IMR-90 (cell line): ENCODE measurements at regions not wholly inside any gene's neighbourhood (a gene's known extent, or its start where the extent isn't known, plus 50 kb on each side); places are given as distances from the start of the nearest gene placed in this dataset.
A peak's percentile ranks its signal among the peaks of the same experiment; 100 is the strongest.

Source experiments
- ATAC-seq: fragments of 200-7000 bp; cut with Tn5 transposase; 2 replicates; pipeline ENCODE4 v1.9.1; 2020; ENCODE audit warnings: low read depth, mild to moderate bottlenecking, moderate library complexity
- BruUV-seq: library from RNA; stranded (reverse); fragments of 400-500 nt; replicated peaks from 2 replicates; lab custom pipeline; 2021; lab: Mats Ljungman, UMichigan
- CTCF ChIA-PET: fragments of 300-600 bp; formaldehyde crosslinking; extraction: SDS; loops from one replicate; lab custom pipeline; 2021; ENCODE audit warnings: antibody characterized with exemption; lab: Yijun Ruan, JAX
- POLR2A ChIA-PET: fragments of 300-600 bp; sonication (Branson Sonifier 250); formaldehyde crosslinking; loops from one replicate; lab custom pipeline; 2022; ENCODE audit warnings: antibody characterized with exemption; ENCODE audit not compliant: unreplicated experiment; lab: Charles Lee
- DNase-seq: peaks from one replicate; pipeline ENCODE4 v3.0.0; 2013
- H2AFZ ChIP-seq: replicated peaks from 2 replicates; pipeline ENCODE3; 2013; ENCODE audit warnings: low read length, mild to moderate bottlenecking; ENCODE audit not compliant: poor library complexity
- H2AK5ac ChIP-seq: 2 replicates; pipeline ENCODE4 v1.6.1; 2013; ENCODE audit warnings: low read depth, low read length, inconsistent platforms
- H2AK9ac ChIP-seq: replicated peaks from 2 replicates; pipeline ENCODE3; 2013; ENCODE audit warnings: mild to moderate bottlenecking, low read depth, low read length, moderate library complexity; ENCODE audit not compliant: poor library complexity
- H2BK120ac ChIP-seq: 2 replicates; pipeline ENCODE4 v1.6.1; 2013; ENCODE audit warnings: low read depth, low read length, inconsistent platforms
- H2BK15ac ChIP-seq: 3 replicates; pipeline ENCODE4 v1.6.1; 2013; ENCODE audit warnings: low read depth, low read length, inconsistent platforms
- H2BK20ac ChIP-seq: 2 replicates; pipeline ENCODE4 v1.6.1; 2013; ENCODE audit warnings: low read depth, mild to moderate bottlenecking, inconsistent platforms, low read length, moderate library complexity
- H2BK5ac ChIP-seq: 2 replicates; pipeline ENCODE4 v1.6.1; 2013; ENCODE audit warnings: mild to moderate bottlenecking, low read depth, low read length, inconsistent platforms; ENCODE audit not compliant: poor library complexity, severe bottlenecking
- H3K14ac ChIP-seq: replicated peaks from 2 replicates; pipeline ENCODE4 v1.6.1; 2013; ENCODE audit warnings: low read depth, low read length, inconsistent platforms
- H3K18ac ChIP-seq: 2 replicates; pipeline ENCODE4 v1.6.1; 2013; ENCODE audit warnings: low read depth, low read length, control low read depth
- H3K23ac ChIP-seq: 2 replicates; pipeline ENCODE4 v1.6.1; 2013; ENCODE audit warnings: low read depth, low read length, inconsistent platforms
- H3K27ac ChIP-seq: 2 replicates; pipeline ENCODE4 v1.5.1; 2013; ENCODE audit warnings: mild to moderate bottlenecking, control low read depth, low read length; ENCODE audit not compliant: insufficient read depth
- H3K27me3 ChIP-seq: 2 replicates; pipeline ENCODE4 v1.6.1; 2013; ENCODE audit warnings: low read length; ENCODE audit not compliant: control insufficient read depth, insufficient read depth
- H3K36me3 ChIP-seq: 2 replicates; pipeline ENCODE4 v1.6.1; 2013; ENCODE audit warnings: low read length, mixed read lengths; ENCODE audit not compliant: control insufficient read depth, insufficient read depth
- H3K4ac ChIP-seq: 2 replicates; pipeline ENCODE4 v1.6.1; 2013; ENCODE audit warnings: low read depth, low read length, inconsistent platforms
- H3K4me1 ChIP-seq: 2 replicates; pipeline ENCODE4 v1.6.1; 2013; ENCODE audit warnings: low read length, mixed read lengths; ENCODE audit not compliant: control insufficient read depth, insufficient read depth
- H3K4me2 ChIP-seq: 2 replicates; pipeline ENCODE4 v1.6.1; 2013; ENCODE audit warnings: low read depth, mild to moderate bottlenecking, control low read depth, low read length, moderate library complexity
- H3K4me3 ChIP-seq: 2 replicates; pipeline ENCODE4 v1.5.1; 2013; ENCODE audit warnings: low read depth, mild to moderate bottlenecking, control low read depth, low read length, moderate library complexity; ENCODE audit not compliant: insufficient read depth
- H3K56ac ChIP-seq: 2 replicates; pipeline ENCODE4 v1.6.1; 2013; ENCODE audit warnings: low read length, inconsistent platforms; ENCODE audit not compliant: insufficient read depth; ENCODE audit errors: extremely low read depth
- H3K79me1 ChIP-seq, 2 experiments: 2 replicates each; pipeline ENCODE4 v1.6.1; 2013; ENCODE audit warnings: low read length in 2 of 2, inconsistent platforms in 1 of 2, low read depth in 1 of 2
- H3K9ac ChIP-seq: 2 replicates; pipeline ENCODE4 v1.6.1; 2013; ENCODE audit warnings: low read depth, low read length, control low read depth
- H3K9me1 ChIP-seq: 2 replicates; pipeline ENCODE4 v1.6.1; 2013; ENCODE audit warnings: low read length, inconsistent platforms; ENCODE audit not compliant: insufficient read depth
- H3K9me3 ChIP-seq: 2 replicates; pipeline ENCODE4 v1.6.1; 2013; ENCODE audit warnings: low read length; ENCODE audit not compliant: control insufficient read depth, insufficient read depth
- H4K20me1 ChIP-seq: 2 replicates; pipeline ENCODE4 v1.6.1; 2013; ENCODE audit warnings: low read length, inconsistent platforms; ENCODE audit not compliant: insufficient read depth
- H4K5ac ChIP-seq: 2 replicates; pipeline ENCODE4 v1.6.1; 2013; ENCODE audit warnings: mild to moderate bottlenecking, low read depth, low read length, control low read depth
- H4K8ac ChIP-seq, 2 experiments: 2 replicates each; pipeline ENCODE4 v1.6.1; 2013; ENCODE audit warnings: low read depth in 2 of 2, low read length in 2 of 2, control low read depth in 1 of 2, inconsistent platforms in 1 of 2
- H4K91ac ChIP-seq: 2 replicates; pipeline ENCODE4 v1.6.1; 2013; ENCODE audit warnings: low read depth, low read length, inconsistent platforms; ENCODE audit not compliant: insufficient read depth
- BHLHE40 ChIP-seq: fragments of 150-350 bp; IDR thresholded peaks from 2 replicates; pipeline ENCODE4 v1.6.1; 2016; ENCODE audit warnings: mild to moderate bottlenecking, low read depth, low read length
- CEBPB ChIP-seq: IDR thresholded peaks from 2 replicates; pipeline ENCODE4 v1.6.1; 2012; ENCODE audit warnings: low read depth, low read length, improper control_type of control experiment
- CHD1 ChIP-seq: IDR thresholded peaks from 2 replicates; pipeline ENCODE4 v1.6.1; 2012; ENCODE audit warnings: low read depth, low read length, improper control_type of control experiment
- FOS ChIP-seq: fragments of 150-350 bp; IDR thresholded peaks from 2 replicates; pipeline ENCODE4 v1.6.1; 2016; ENCODE audit warnings: low read depth, low read length
- MAFK ChIP-seq: IDR thresholded peaks from 2 replicates; pipeline ENCODE4 v1.6.1; 2012; ENCODE audit warnings: low read depth, low read length, improper control_type of control experiment
- MAZ ChIP-seq: IDR thresholded peaks from 2 replicates; pipeline ENCODE4 v1.6.1; 2012; ENCODE audit warnings: low read depth, mild to moderate bottlenecking, low read length, improper control_type of control experiment, moderate library complexity, borderline replicate concordance
- MXI1 ChIP-seq: IDR thresholded peaks from 2 replicates; pipeline ENCODE4 v1.6.1; 2012; ENCODE audit warnings: low read depth, mild to moderate bottlenecking, low read length, moderate library complexity, borderline replicate concordance
- NFE2L2 ChIP-seq: fragments of 150-350 bp; IDR thresholded peaks from 2 replicates; pipeline ENCODE4 v1.6.1; 2016; ENCODE audit warnings: low read depth, mild to moderate bottlenecking, low read length
- POLR2A ChIP-seq: IDR thresholded peaks from 2 replicates; pipeline ENCODE4 v1.6.1; 2012; ENCODE audit warnings: mild to moderate bottlenecking, low read depth, low read length
- RAD21 ChIP-seq: IDR thresholded peaks from 2 replicates; pipeline ENCODE4 v1.6.1; 2012; ENCODE audit warnings: low read length, improper control_type of control experiment
- RCOR1 ChIP-seq: IDR thresholded peaks from 2 replicates; pipeline ENCODE4 v1.6.1; 2012; ENCODE audit warnings: mild to moderate bottlenecking, low read length, improper control_type of control experiment; ENCODE audit not compliant: insufficient replicate concordance
- RFX5 ChIP-seq: IDR thresholded peaks from 2 replicates; pipeline ENCODE4 v1.8.0; 2012; ENCODE audit warnings: low read depth, mild to moderate bottlenecking, low read length, moderate library complexity
- SMC3 ChIP-seq: fragments of 150-350 bp; IDR thresholded peaks from 2 replicates; pipeline ENCODE4 v1.6.1; 2016; ENCODE audit warnings: low read depth, mild to moderate bottlenecking, antibody characterized with exemption, low read length, moderate library complexity
- WGBS, 2 experiments: methylation state at CpG; one replicate each; pipeline versions ENCODE4 v1.1.5 to v1.1.7; 2013; ENCODE audit warnings: missing lambda C conversion rate in 2 of 2; ENCODE audit not compliant: insufficient read length in 1 of 2; ENCODE audit errors: extremely low coverage in 2 of 2; 5-methylcytosine and 5-hydroxymethylcytosine counted together
- dilution Hi-C: fragments of 300-500 bp; cut with HindIII; formaldehyde crosslinking; loops from one replicate; pipeline ENCODE4 v1.14.3; 2018; ENCODE audit warnings: low sequenced_read_pairs; ENCODE audit not compliant: unreplicated experiment
- in situ Hi-C: fragments of 300-500 bp; cut with MboI; formaldehyde crosslinking; loops from 3 replicates; pipeline ENCODE4 v1.14.3; 2019; ENCODE audit warnings: low sequenced_read_pairs, inconsistent platforms, mixed read lengths
- intact Hi-C: fragments of 100-400 bp; cut with micrococcal nuclease; formaldehyde crosslinking; loops from 2 replicates; pipeline ENCODE4 v1.10.0; 2022
- TF ChIP-seq, protein P1 (sequence below): fragments of 150-350 bp; IDR thresholded peaks from 2 replicates; pipeline ENCODE4 v1.6.1; 2017; ENCODE audit warnings: mild to moderate bottlenecking, antibody characterized with exemption, low read length, low read depth
- TF ChIP-seq, protein P2 (sequence below): conservative IDR thresholded peaks from 2 replicates; pipeline ENCODE4 v1.5.1; 2012; ENCODE audit warnings: mild to moderate bottlenecking, low read depth, low read length, improper control_type of control experiment
- TF ChIP-seq, protein P3 (sequence below): fragments of 150-350 bp; IDR thresholded peaks from 2 replicates; pipeline ENCODE4 v1.6.1; 2016; ENCODE audit warnings: low read depth, mild to moderate bottlenecking, low read length, moderate library complexity, borderline replicate concordance

DNA sequence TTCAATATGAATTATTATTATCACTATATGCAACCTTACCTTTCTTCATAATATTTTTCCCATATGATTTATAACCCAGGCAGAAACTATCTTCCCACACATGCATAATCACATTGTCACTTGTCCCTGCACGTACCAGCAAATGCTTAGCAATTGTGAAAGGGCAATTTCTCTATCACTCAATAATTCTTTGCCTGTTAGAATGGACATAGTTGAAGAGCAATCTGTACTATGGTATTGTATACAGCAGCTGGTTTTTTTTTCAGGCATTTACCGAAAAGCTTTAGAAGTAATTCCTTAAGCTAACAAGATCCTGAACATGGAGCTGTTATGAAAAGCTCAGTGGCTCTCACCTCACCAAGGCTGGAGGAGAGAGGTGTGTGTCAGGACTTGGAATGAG, 999.5 kb downstream of the TUSC7 start:
- intact Hi-C loops (loop anchor here (5.0 kb wide), 2 partner anchors 172 to 288 kb away; no protein-coding TSS in a partner anchor), in situ Hi-C loops (loop anchor here (25.0 kb wide), 3 partner anchors 697 to 922 kb away; no protein-coding TSS in a partner anchor), dilution Hi-C loops (no loop called here)
- Histone ChIP-seq H3K4me1 (peaks cover 2% of the 10 kb centered on the region), H3K9me3 (no peaks in the 10 kb centered on the region), H3K56ac (no peak overlapping the region), H3K18ac (peak overlapping the region; percentile 77; the same call in 1 of the 2 replicates), H2AK9ac (no peak overlapping the region), H3K27ac (peak overlapping the region; percentile 20; the same call in 1 of the 2 replicates), H2BK120ac (peak overlapping the region; percentile 74), H3K79me1 (no peaks in the 10 kb centered on the region), H2BK5ac (peak overlapping the region; percentile 38), H3K27me3 (no peaks in the 10 kb centered on the region), H3K4me2 (no peak overlapping the region), H3K14ac (peak overlapping the region; percentile 34; the same call in 1 of the 2 replicates), H2AK5ac (peak overlapping the region; percentile 23; the same call in 1 of the 2 replicates), H4K20me1 (no peaks in the 10 kb centered on the region), H2AFZ (no peak overlapping the region), H3K23ac (peak overlapping the region; percentile 45; the same call in 1 of the 2 replicates), H3K9ac (no peak overlapping the region), H2BK15ac (peak overlapping the region; percentile 92; the same call in 2 of the 3 replicates), H4K5ac (peak overlapping the region; percentile 78; the same call in 1 of the 2 replicates), H2BK20ac (peak overlapping the region; percentile 65; the same call in 1 of the 2 replicates), H3K9me1 (peaks cover 3% of the 10 kb centered on the region; the same call in 1 of the 2 replicates), H4K8ac (peak overlapping the region in 1 of 2 experiments; percentile 48; a peak in 2 of 4 replicates), H3K4ac (peak overlapping the region; percentile 71), H4K91ac (peak overlapping the region; percentile 41; the same call in 1 of the 2 replicates), H3K4me3 (no peak overlapping the region), H3K36me3 (no peaks in the 10 kb centered on the region)
- DNase-seq (no peak), ATAC-seq (no peak)
- BruUV-seq, result no TSS peak
- ChIA-PET POLR2A (no interaction called here), CTCF (interaction anchor here (0.6 kb wide), 2 partner anchors 81 to 352 kb away, joined by 3 to 4 read pairs; no protein-coding TSS in a partner anchor)
- WGBS, 2 experiments, result no CpG with 5 or more reads among the region's 2 CpGs
- TF ChIP-seq MAZ (no peak), RCOR1 (no peak), CEBPB (no peak), MXI1 (no peak), BHLHE40 (no peak), RAD21 (no peak), RFX5 (no peak), POLR2A (no peak), NFE2L2 (no peak), FOS (no peak), CHD1 (no peak), MAFK (no peak), SMC3 (no peak)
- TF ChIP-seq, protein P1, sequence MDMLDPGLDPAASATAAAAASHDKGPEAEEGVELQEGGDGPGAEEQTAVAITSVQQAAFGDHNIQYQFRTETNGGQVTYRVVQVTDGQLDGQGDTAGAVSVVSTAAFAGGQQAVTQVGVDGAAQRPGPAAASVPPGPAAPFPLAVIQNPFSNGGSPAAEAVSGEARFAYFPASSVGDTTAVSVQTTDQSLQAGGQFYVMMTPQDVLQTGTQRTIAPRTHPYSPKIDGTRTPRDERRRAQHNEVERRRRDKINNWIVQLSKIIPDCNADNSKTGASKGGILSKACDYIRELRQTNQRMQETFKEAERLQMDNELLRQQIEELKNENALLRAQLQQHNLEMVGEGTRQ, result no peak
- TF ChIP-seq, protein P2, sequence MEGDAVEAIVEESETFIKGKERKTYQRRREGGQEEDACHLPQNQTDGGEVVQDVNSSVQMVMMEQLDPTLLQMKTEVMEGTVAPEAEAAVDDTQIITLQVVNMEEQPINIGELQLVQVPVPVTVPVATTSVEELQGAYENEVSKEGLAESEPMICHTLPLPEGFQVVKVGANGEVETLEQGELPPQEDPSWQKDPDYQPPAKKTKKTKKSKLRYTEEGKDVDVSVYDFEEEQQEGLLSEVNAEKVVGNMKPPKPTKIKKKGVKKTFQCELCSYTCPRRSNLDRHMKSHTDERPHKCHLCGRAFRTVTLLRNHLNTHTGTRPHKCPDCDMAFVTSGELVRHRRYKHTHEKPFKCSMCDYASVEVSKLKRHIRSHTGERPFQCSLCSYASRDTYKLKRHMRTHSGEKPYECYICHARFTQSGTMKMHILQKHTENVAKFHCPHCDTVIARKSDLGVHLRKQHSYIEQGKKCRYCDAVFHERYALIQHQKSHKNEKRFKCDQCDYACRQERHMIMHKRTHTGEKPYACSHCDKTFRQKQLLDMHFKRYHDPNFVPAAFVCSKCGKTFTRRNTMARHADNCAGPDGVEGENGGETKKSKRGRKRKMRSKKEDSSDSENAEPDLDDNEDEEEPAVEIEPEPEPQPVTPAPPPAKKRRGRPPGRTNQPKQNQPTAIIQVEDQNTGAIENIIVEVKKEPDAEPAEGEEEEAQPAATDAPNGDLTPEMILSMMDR, result no peak
- TF ChIP-seq, protein P3, sequence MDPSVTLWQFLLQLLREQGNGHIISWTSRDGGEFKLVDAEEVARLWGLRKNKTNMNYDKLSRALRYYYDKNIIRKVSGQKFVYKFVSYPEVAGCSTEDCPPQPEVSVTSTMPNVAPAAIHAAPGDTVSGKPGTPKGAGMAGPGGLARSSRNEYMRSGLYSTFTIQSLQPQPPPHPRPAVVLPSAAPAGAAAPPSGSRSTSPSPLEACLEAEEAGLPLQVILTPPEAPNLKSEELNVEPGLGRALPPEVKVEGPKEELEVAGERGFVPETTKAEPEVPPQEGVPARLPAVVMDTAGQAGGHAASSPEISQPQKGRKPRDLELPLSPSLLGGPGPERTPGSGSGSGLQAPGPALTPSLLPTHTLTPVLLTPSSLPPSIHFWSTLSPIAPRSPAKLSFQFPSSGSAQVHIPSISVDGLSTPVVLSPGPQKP, result no peak
